ENCODE measurements at regions not wholly inside any gene's neighbourhood (a gene's known extent, or its start where the extent isn't known, plus 50 kb on each side); places are given as distances from the start of the nearest gene placed in this dataset.

DNA sequence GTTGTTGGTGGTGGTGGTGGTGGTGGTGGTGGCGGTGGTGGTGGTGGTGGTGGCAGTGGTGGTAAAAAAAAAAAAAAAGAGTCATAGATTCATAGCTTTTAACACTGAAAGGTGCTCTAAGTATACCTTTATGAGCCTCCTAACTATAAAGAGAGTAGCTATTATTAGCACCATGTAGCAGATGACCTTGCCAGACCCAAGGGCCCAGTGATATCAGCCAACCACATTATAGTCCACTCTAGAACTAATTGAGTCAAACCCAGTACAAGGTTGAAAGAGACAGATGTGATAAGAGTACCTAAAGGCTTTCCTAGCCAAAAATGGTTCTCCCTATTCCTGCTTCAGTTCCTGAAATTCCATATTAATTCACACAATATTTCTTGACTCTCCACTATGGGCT lies 245.3 kb downstream of the HACE1 start:
- no peak for DNase-seq

DNA sequence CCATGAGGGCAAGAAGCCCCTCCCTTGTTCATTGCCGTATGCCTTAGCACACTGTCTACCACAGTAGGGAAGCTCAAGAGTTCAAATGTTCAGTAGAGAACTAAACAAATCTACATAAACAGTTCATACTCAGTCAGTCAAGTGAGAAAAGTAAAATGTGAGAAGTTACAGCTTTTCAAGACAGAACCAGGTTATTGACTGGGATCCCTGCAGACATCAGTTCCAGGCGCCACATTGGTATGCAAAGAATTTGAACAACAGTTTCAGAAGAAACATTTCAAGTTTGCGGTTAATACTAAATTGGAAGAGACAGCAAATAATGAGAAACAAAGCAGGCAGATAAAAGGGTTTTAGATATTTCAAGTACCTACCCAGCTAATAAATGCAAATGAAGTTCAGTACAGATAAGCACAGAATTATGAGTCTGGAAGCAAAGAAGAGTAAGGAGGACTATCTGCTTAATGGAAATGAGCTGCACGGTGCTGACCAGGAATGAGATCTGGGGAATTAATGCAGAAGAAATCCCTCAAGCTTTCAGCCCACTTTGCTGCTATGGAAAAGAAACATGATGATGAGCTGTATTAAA lies 246.2 kb downstream of the HACE1 start:
- no peak for DNase-seq

DNA sequence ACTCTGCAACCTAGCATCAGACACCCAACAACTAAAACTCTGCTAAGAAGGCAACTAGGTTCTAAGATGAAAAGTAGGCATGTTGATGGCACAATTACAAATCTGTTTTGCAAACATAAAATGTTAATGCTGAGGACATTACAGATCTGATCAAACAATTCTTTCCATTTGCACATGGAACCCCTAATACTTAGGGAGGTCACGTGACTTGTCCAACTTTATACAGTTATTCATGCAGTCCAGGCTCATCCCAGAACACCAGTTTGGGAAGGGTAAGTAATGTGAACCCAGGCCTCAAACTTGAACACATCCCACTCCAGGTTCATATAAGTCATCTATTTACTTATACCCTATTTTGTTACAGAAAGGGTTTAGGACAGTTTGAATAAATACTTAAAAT lies 247.2 kb downstream of the HACE1 start:
- DNase-seq: no peak

GRCh38 chr6:104608101-104608500 lies 251.6 kb downstream of the HACE1 start:
- no peak for DNase-seq

DNA sequence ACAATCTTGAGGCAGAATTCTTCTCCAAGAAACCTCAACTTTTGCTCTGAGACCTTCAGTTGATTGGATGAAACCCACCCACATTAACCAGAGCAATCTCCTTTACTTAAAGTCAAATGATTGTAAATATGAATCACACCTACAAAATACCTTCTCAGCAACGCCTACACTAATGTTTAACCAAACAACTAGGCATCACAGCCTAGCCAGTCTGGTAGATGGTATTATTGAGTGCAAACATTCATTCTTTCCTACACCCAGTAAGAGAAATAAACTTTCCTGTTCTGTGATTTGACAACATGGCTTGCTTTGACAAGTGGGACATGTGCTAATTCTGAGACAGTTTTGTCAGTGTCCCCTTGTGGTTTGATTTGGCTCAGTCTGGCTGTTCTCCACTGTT lies 252.2 kb downstream of the HACE1 start:
- DNase-seq: no peak

DNA sequence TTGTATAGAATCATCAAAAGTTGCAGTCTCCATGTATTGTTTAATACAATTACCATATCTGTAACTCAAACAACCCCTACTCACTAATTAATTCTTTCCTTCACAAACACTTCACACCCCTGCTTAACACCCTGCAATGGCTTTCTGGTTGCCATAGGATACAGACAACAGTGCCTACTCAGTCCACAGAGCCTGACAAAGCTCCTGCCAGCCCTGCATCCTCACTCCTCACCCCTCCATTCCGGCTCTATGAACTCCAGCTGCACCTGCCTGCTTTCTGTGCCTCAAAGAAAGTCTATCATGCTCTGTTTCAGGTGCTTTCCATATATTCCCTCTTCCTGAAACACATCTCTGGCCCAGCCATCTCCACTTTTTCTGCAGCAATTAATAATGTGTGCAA lies 253.4 kb downstream of the HACE1 start:
- DNase-seq: no peak

DNA sequence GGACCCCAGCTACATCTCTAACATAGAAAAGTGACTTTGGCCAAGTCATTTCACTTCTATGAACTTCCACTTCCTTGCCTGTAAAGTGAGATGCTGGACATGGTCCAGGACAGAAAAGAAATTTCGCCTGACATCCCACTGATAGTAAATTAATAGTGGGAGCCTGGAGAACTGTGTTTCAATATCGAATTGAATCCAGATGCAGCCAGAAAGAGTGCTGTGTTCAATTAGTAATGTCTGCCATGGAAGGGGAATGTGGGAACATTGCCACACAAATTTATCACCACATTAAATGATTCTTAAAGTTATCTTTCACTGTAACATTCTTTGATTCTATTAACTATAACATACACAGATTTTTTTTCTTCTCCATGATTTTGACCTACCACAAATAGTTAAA lies 255.0 kb downstream of the HACE1 start:
- no peak for DNase-seq

- DNase-seq: no peak
These were observed 256.5 kb downstream of the HACE1 start for GRCh38 chr6:104603108-104603745.

DNA sequence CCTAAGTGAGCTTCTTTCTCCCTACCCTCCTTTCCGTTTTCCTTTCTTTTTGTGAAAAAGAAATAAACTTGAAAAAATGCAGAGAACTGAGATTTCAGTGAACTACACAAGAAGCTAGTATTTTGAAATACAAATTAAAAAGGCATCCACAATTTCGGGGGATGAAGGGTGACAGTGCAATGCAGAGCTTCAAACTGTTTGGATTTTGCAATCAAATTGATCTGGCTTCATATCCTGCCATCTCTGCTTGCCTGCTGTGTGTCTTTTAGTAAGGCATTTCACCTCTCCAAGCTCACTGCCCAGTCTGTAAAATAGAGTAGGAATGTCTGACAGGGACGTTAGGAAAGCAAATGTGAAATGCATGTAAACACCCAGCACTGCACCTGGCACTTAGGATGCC lies 258.0 kb downstream of the HACE1 start:
- no peak for DNase-seq

DNA sequence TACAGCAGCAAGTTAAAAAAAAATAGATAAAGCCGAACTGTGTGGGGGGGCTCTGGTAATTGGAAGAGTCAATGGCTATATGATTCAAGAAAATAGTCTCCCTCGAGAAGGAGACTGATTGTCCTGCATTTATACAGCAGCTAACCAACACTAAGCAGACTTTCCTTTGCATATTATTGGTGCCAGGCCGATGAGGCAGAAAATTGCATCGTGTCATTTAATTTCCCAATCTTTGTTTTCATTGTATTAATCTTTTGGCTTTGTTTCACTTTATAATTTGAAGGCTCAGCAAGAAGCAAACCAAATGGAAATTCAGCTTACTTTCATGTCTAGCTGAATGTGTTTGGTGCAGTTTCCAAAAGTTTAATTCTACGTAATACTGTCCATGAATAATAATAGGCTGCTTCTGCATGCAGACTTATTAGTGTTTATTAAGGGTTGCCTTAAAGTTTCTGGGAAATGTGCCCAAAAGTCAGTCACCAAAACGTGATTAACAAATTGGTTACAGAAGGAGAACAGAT lies 258.5 kb downstream of the HACE1 start:
- no peak for DNase-seq

DNA sequence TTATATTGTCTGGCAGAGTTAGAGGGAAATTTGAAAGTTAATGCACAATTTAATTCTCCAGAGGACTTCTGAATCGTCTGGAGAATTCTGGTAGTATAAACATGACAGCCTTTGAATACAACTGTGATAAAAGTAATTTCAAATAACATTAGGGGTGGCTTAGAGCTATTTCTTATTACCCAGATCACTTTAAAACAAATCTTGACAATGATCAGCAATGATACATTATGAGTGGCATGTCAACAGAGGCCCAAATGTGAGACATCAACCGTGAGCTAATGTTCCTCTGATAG lies 259.1 kb downstream of the HACE1 start:
- no peak for DNase-seq

DNA sequence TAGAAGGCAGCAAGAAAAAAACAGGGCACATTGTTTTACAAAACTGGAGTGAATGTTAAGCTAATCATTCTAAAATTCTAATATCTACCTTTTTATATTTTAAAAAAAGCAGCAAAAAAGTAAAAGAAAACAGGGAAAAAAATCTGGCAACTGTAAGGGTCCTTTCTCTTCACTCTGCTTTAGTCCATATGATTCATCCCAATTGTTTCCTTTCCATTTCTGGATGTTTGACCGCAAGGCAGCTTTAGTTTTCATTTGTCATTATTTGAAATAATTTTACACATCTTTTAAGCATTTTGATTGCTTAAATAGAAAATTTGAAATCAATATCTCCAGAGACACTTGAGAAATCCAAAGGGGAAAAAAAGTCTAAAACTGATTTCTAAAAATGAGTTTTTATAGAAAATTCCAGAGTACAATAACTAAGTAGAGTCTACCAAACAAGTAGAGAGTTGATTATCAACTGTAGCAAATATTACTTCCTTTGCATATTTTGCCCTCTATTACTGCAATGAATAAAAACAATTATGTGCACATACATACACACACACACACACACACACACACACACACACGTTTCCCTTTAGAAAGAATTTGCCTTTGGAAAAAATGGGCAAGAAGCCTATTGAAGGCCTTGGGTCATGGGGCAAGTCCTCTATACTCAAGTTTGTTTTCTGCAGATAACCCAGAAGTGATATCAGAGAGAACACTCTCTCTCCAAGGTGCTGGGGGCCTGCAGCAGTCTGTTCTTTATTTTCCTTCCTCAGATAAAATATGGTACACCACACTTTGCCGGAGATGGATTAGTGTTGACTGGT lies 259.7 kb downstream of the HACE1 start:
- no peak for DNase-seq

DNA sequence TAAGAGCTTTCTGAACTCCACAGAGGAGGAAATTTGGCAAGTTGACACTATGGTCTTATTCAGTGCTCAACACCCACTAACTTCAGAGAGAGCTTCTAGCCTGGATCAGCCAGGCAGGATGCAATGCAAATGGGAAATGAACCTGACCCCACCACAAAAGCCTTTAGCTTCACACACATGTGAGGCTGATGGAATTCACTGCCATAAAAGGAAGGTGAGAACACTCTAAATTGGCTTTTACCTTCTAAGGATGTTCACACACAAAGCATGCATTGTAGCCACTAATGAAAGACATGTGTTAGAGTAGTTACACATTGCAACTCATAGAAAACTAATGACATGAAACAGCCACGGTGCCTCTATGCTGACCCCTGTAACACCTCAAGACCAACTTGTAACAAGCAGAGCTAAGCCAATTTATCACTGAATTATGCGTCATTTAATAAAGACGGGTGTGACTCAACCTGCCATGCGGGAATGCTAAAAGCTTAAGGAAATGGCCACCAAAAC lies 262.1 kb downstream of the HACE1 start:
- DNase-seq: no peak

DNA sequence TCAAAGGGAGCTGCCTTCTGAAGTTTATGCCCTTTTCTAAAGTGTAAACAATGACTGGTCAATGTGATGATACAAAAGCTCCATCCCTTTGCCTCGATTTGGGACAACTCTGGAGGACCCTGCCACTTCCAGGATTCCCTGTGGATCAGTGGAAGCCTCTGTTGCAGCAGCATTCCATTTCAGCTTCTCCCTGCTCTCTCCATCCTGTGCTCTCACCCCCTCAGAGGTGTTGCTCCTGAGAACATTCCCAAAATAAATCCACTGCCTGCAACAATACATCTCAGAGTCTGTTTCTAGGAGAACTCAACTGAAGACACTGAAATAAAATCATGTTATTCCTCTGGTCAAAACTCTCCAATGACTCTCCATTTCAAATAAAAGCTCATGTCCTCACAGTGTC lies 263.6 kb downstream of the HACE1 start:
- no peak for DNase-seq

GRCh38 chr6:104595311-104595820 lies 264.4 kb downstream of the HACE1 start:
- DNase-seq: no peak

DNA sequence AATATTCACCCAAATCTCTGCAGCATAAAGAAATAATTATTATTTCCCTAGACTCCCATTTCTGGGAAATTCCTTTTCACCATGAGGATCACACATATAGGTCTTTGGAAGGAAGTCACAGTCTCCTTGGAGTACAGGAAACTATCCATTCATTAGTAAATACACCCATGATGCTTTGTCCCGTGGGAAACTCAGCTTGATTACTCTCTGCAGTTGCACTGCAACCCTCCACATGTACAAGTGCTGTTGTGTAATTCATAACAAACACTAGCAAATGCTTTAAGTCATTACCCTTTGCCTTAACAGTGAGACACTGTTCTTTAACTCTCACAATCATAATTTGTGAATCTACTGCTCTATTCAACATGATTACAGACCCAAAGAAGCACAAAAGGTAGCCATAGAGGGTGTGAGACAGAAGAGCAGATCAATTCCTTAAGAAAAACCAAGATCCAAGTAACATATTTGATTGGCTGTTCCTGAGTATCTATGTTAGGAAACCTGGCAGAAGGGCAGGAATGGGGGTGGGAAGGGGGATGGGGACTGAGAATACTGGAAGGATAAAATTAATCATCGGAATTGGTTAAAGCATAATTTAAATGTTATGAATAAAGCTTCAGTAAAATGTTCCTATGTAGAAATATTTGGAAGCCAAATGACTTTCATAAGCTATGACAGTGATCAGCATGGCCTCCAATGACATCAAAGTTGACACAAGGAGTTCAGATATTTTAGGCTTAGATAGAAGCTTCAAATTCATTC lies 268.0 kb downstream of the HACE1 start:
- DNase-seq: no peak

GRCh38 chr6:104589940-104590339 lies 269.8 kb downstream of the HACE1 start:
- DNase-seq: no peak

DNA sequence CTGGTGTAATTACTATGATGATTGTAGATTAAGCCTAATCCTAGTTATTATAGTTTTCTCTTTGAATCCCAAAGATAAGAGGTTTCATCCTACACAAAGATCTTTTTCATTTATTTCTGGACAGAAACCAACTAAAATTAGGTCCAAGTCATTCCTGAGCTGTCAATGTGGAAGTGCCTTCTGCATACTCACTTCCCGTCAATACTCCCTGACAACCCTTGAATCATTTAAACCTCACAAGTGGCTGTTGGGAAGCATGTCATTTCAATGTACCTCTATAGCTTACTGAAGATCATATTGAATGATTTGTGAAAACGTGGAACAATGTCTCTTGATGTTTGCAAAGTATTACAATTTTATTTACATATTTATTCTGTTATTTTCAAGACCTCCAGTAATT lies 274.1 kb downstream of the HACE1 start:
- no peak for DNase-seq

DNA sequence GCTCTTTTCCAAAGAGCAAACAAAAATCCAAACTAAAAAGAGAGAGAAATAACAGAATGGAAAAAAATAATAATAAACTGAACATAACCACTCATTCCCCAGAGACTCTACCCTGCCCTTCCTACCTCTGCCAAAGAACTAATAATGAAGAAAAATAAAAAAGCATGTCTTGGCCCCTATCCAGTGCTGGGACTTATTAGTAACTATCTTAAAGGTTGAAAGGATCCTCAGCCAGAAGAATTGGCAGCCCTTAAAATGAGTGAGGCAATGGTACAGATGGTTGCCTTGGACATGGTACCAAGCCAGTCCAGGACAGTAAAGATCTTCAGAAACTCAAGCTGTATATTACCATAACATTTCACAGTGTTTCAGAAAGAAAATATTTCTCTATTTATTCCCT lies 279.3 kb downstream of the HACE1 start:
- no peak for DNase-seq

- DNase-seq: no peak
These were observed 280.3 kb downstream of the HACE1 start for GRCh38 chr6:104579310-104579863.

DNA sequence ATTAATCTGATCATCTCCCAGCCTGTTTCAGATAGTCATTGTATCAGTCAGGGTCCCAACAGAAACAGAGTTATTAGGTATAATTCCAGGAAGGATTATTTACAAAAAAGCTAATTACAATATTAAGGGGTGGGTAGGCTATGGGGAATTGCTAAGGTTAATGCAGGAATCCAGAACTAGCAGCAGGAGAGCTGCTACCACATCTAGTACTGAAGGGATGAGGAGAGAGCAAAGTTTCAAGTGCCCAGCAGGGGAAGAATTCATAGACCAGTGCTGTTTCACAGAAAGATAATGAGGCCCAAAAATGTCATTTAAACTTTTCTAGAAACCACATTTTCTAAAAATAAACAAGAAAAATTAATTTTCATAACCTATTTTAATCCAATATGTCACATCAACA lies 284.2 kb downstream of the HACE1 start:
- DNase-seq: no peak

GRCh38 chr6:104574135-104574750 lies 285.5 kb downstream of the HACE1 start:
- DNase-seq: no peak
